ENCODE measurements at regions not wholly inside any gene's neighbourhood (a gene's known extent, or its start where the extent isn't known, plus 50 kb on each side); places are given as distances from the start of the nearest gene placed in this dataset.

- Mint-ChIP-seq H3K4me1 (ENCODE audit: low read depth) (no peaks in the 10 kb centered on the region), H3K27me3 (ENCODE audit: low read depth) (no peaks in the 10 kb centered on the region), H3K4me3 (no peak overlapping the region), H3K27ac (no peak overlapping the region), H3K36me3 (ENCODE audit: low read depth) (no peaks in the 10 kb centered on the region), H3K9me3 (no peaks in the 10 kb centered on the region)
Observed at GRCh38 chr6:163913045-163913444, 498.5 kb downstream of the QKI start.

- no peaks in the 10 kb centered on the region for H3K36me3 Mint-ChIP-seq (ENCODE audit: low read depth)
Observed at GRCh38 chr6:163906006-163906710, 491.6 kb downstream of the QKI start.

DNA sequence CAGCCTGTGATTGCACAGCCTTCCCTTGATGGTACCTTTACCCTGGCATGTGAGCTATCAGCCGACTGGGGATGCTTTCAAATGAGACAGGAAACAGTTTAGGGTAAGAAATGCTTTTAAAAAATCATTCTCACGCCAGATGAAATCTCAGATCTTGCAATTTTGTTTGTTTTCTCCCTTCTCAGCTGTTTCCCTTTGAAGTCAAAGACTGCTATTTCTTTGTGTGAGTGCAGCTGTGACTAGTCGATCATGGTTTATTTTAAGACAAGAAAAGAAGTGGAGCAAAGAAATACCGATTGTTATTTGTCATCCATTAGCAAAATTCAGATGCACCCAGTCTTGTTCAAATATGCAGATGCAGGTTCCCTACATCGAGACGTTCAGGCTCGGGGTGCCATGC lies 489.7 kb downstream of the QKI start:
- H3K27me3 Mint-ChIP-seq (ENCODE audit: low read depth), result no peaks in the 10 kb centered on the region
- H3K4me3 Mint-ChIP-seq, result no peak overlapping the region
- H3K4me1 Mint-ChIP-seq (ENCODE audit: low read depth), result no peaks in the 10 kb centered on the region
- no peaks in the 10 kb centered on the region for H3K36me3 Mint-ChIP-seq (ENCODE audit: low read depth)
- no peaks in the 10 kb centered on the region for H3K9me3 Mint-ChIP-seq
- H3K27ac Mint-ChIP-seq, result no peak overlapping the region

More at GRCh38 chr6:163906006-163906710, 491.6 kb downstream of the QKI start:
- H3K9me3 Mint-ChIP-seq, result no peaks in the 10 kb centered on the region
- H3K27me3 Mint-ChIP-seq (ENCODE audit: low read depth), result no peaks in the 10 kb centered on the region
- no peak overlapping the region for H3K4me3 Mint-ChIP-seq
- H3K4me1 Mint-ChIP-seq (ENCODE audit: low read depth), result no peaks in the 10 kb centered on the region
- no peak overlapping the region for H3K27ac Mint-ChIP-seq

DNA sequence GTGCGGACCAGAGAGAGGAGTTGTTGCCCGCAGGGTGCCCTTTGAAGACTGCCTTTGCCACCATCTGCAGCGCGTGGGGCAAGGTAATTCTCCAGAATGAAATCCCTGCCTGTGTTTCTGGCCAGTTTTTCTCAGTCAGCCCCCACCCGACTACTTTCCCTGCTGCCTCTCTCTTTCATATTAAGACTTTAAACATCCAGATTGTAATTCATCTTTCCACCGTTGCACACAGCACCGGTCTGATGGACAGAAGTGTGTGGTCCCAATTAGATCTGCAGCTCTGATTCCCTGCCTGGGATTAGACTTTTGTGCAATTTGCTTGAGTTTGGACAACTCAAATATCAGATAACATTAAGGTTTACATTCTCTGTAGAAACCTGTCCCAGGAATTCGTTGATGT lies 489.0 kb downstream of the QKI start:
- Mint-ChIP-seq H3K36me3 (ENCODE audit: low read depth) (no peaks in the 10 kb centered on the region), H3K27me3 (ENCODE audit: low read depth) (no peaks in the 10 kb centered on the region), H3K27ac (no peak overlapping the region), H3K4me1 (ENCODE audit: low read depth) (no peaks in the 10 kb centered on the region), H3K9me3 (no peaks in the 10 kb centered on the region), H3K4me3 (no peak overlapping the region)

- Mint-ChIP-seq H3K4me1 (ENCODE audit: low read depth) (no peaks in the 10 kb centered on the region), H3K36me3 (ENCODE audit: low read depth) (no peaks in the 10 kb centered on the region), H3K27me3 (ENCODE audit: low read depth) (no peaks in the 10 kb centered on the region), H3K9me3 (no peaks in the 10 kb centered on the region), H3K27ac (no peak overlapping the region), H3K4me3 (no peak overlapping the region)
Observed at GRCh38 chr6:163902993-163903392, 488.5 kb downstream of the QKI start.

- no peaks in the 10 kb centered on the region for H3K27me3 Mint-ChIP-seq (ENCODE audit: low read depth)
- no peaks in the 10 kb centered on the region for H3K4me1 Mint-ChIP-seq (ENCODE audit: low read depth)
- H3K9me3 Mint-ChIP-seq, result no peaks in the 10 kb centered on the region
- H3K4me3 Mint-ChIP-seq, result no peak overlapping the region
- H3K27ac Mint-ChIP-seq, result no peak overlapping the region
- no peaks in the 10 kb centered on the region for H3K36me3 Mint-ChIP-seq (ENCODE audit: low read depth)
Observed at GRCh38 chr6:163901681-163902080, 487.2 kb downstream of the QKI start.

DNA sequence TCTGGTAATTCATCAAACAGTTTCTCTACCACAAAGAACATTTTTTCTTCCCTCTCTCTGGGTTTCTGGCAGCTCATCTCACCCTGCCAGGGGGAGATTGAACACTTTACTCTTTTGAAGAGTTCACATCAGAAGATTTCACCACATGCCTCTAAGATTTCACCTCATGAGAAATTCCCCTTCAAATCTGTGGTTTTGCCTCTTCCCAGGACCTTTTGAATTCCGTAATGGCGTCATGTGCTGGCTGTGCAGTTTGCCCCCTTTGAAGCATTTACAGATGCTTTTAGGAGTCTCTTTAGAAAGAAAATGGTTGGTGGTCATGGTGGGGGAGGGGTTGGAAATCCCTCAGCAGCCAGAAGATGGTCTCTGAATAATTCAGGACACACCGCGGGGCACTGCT lies 486.1 kb downstream of the QKI start:
- H3K27me3 Mint-ChIP-seq (ENCODE audit: low read depth), result no peaks in the 10 kb centered on the region
- H3K4me3 Mint-ChIP-seq, result no peak overlapping the region
- H3K4me1 Mint-ChIP-seq (ENCODE audit: low read depth), result no peaks in the 10 kb centered on the region
- no peak overlapping the region for H3K27ac Mint-ChIP-seq
- no peaks in the 10 kb centered on the region for H3K36me3 Mint-ChIP-seq (ENCODE audit: low read depth)
- H3K9me3 Mint-ChIP-seq, result no peaks in the 10 kb centered on the region

DNA sequence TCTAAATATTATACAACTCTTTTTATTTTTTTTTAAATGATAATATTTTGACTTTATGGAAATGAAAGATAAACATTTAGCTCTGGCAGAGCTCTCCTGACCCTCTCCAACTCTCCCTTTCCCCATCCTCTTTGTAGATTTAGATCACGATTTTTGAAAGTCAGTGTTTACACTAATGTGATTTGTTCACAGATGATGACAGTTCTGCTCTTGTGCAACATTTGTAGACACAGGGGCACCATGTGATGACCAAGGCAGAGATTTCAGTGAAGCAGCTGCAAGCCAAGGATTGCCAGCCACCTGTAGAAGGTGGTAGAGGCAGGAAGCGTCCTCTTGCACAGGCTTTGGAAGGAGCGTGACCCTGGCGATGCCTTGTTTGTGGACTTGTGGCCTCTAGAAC lies 483.2 kb downstream of the QKI start:
- Mint-ChIP-seq H3K9me3 (no peaks in the 10 kb centered on the region), H3K4me1 (ENCODE audit: low read depth) (no peaks in the 10 kb centered on the region)

DNA sequence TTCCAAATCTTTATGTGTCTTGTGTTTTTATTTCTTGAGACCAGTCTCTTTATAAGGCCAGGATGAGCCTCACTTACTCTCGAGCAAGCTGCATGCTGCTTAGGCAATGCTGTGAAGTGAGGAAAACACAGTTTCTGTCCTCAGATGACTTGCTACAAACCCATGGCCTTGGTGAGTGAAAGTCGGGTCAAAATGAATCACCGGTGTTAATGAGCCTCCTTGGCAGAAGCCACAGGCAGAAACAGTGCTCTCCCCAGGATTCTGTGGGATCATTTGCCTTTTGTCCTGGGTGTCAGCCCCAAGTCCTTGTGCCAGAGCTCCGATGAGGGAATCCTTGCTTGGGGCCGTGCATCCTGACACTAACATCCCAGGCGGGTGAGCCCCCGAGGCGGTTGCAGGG lies 482.5 kb downstream of the QKI start:
- Mint-ChIP-seq H3K9me3 (no peaks in the 10 kb centered on the region), H3K27ac (no peak overlapping the region), H3K4me1 (ENCODE audit: low read depth) (no peaks in the 10 kb centered on the region), H3K36me3 (ENCODE audit: low read depth) (no peaks in the 10 kb centered on the region), H3K4me3 (no peak overlapping the region), H3K27me3 (ENCODE audit: low read depth) (no peaks in the 10 kb centered on the region)

More for the DNA sequence above, 483.2 kb downstream of the QKI start:
- Mint-ChIP-seq H3K27ac (no peak overlapping the region), H3K36me3 (ENCODE audit: low read depth) (no peaks in the 10 kb centered on the region), H3K4me3 (no peak overlapping the region), H3K27me3 (ENCODE audit: low read depth) (no peaks in the 10 kb centered on the region)

- Mint-ChIP-seq H3K27ac (no peak overlapping the region), H3K4me3 (no peak overlapping the region), H3K36me3 (ENCODE audit: low read depth) (no peaks in the 10 kb centered on the region), H3K9me3 (no peaks in the 10 kb centered on the region), H3K4me1 (ENCODE audit: low read depth) (no peaks in the 10 kb centered on the region), H3K27me3 (ENCODE audit: low read depth) (no peaks in the 10 kb centered on the region)
Observed at GRCh38 chr6:163895162-163895561, 480.6 kb downstream of the QKI start.

GRCh38 chr6:163893609-163894189 lies 479.2 kb downstream of the QKI start:
- H3K4me3 Mint-ChIP-seq, result no peak overlapping the region
- no peaks in the 10 kb centered on the region for H3K9me3 Mint-ChIP-seq
- no peaks in the 10 kb centered on the region for H3K36me3 Mint-ChIP-seq (ENCODE audit: low read depth)
- H3K27ac Mint-ChIP-seq, result no peak overlapping the region
- no peaks in the 10 kb centered on the region for H3K27me3 Mint-ChIP-seq (ENCODE audit: low read depth)
- H3K4me1 Mint-ChIP-seq (ENCODE audit: low read depth), result no peaks in the 10 kb centered on the region

DNA sequence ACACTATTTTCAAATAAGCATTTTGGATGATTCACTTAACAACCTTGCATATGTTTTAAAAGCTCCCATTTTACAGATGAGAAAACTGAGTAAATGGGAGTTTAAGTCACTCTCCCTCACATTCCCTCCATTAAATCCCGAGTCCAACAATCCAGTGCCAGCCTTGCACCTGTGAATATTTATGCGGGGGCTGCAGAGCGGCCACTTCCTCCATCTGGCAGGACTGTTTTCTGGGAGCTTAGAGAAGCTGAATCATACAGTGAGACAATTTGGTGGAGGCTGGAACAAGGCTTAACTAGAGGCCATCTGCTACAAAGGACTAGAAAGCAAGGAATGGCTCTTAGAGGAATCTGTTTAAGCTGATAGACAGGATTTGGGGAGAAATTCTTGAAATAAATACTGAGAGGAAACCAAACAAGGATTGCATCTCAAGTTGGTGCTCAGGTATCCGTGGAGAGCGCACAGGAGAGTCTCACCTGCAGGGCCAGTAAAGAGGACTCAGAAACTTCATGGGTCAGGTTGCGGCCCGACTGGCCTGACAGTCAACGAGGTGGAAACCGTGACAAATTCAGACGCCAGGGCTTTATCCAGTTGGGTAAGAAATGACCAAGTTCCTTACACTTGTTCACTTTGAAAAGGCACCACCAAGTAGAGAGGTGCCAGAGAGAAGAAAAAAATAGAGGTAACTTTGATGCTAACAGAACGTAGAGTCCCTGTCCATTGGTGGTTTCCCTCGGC lies 478.5 kb downstream of the QKI start:
- H3K9me3 Mint-ChIP-seq, result no peaks in the 10 kb centered on the region
- H3K36me3 Mint-ChIP-seq (ENCODE audit: low read depth), result no peaks in the 10 kb centered on the region
- no peak overlapping the region for H3K4me3 Mint-ChIP-seq
- H3K27me3 Mint-ChIP-seq (ENCODE audit: low read depth), result no peaks in the 10 kb centered on the region
- H3K27ac Mint-ChIP-seq, result no peak overlapping the region
- no peaks in the 10 kb centered on the region for H3K4me1 Mint-ChIP-seq (ENCODE audit: low read depth)

- Mint-ChIP-seq H3K9me3 (no peaks in the 10 kb centered on the region), H3K27me3 (ENCODE audit: low read depth) (no peaks in the 10 kb centered on the region), H3K4me1 (ENCODE audit: low read depth) (no peaks in the 10 kb centered on the region), H3K36me3 (ENCODE audit: low read depth) (no peaks in the 10 kb centered on the region), H3K27ac (no peak overlapping the region), H3K4me3 (no peak overlapping the region)
Observed at GRCh38 chr6:163889904-163890514, 475.5 kb downstream of the QKI start.

- Mint-ChIP-seq H3K4me3 (no peak overlapping the region), H3K4me1 (ENCODE audit: low read depth) (no peaks in the 10 kb centered on the region), H3K27ac (no peak overlapping the region), H3K27me3 (ENCODE audit: low read depth) (no peaks in the 10 kb centered on the region), H3K36me3 (ENCODE audit: low read depth) (no peaks in the 10 kb centered on the region), H3K9me3 (no peaks in the 10 kb centered on the region)
Observed at GRCh38 chr6:163888030-163888819, 473.7 kb downstream of the QKI start.

All from T-helper 1 cell treated with Interleukin-12 subunit alpha and Interleukin-12 subunit beta and Interleukin-4 antibody, amounts not matched to agents 30 μg/mL and 1 μg/mL, for 36 hours (primary cell).